ENCODE measurements at regions not wholly inside any gene's neighbourhood (a gene's known extent, or its start where the extent isn't known, plus 50 kb on each side); places are given as distances from the start of the nearest gene placed in this dataset.

GRCh38 chr2:183359867-183360266 is 235.6 kb downstream of the NUP35 start:
- H3K4me1 ChIP-seq (ENCODE audit: insufficient read depth, low read length): no peaks in the 10 kb centered on the region
- no peak for TF ChIP-seq CTCF (IDR thresholded peaks at IDR 0.05)
- no peaks in the 10 kb centered on the region for H3K36me3 ChIP-seq (ENCODE audit: insufficient read depth, low read length)
- CTCF ChIA-PET: no interaction called here
- H3K27me3 Mint-ChIP-seq: no peaks in the 10 kb centered on the region
- POLR2A ChIA-PET: no interaction called here
- no peak overlapping the region for H3K4me3 Mint-ChIP-seq
- no peaks in the 10 kb centered on the region for H3K27me3 ChIP-seq (ENCODE audit: control insufficient read depth in 1 of 2, insufficient read depth in 2 of 2, low read length in 2 of 2)
- H3K27ac ChIP-seq (ENCODE audit: low read depth in 1 of 2, low read length in 2 of 2): no peak overlapping the region
- intact Hi-C loops (cut with DNase I, micrococcal nuclease): no loop called here
- no peaks in the 10 kb centered on the region for H3K36me3 Mint-ChIP-seq (ENCODE audit: low read depth)
- H3K9me3 ChIP-seq (ENCODE audit: control insufficient read depth in 1 of 2, insufficient read depth in 1 of 2, low read length in 2 of 2): no peaks in the 10 kb centered on the region
- DNase-seq (no peak), ATAC-seq (ENCODE audit: poor library complexity) (no peak)
- H3K9me3 Mint-ChIP-seq: no peaks in the 10 kb centered on the region
- no peak overlapping the region for H3K27ac Mint-ChIP-seq
- no peaks in the 10 kb centered on the region for H3K4me1 Mint-ChIP-seq (ENCODE audit: low read depth)
- H3K4me3 ChIP-seq (ENCODE audit: low read length): no peak overlapping the region

GRCh38 chr2:183371545-183371944 is 247.3 kb downstream of the NUP35 start:
- ChIA-PET CTCF (no interaction called here), POLR2A (no interaction called here)
- ATAC-seq (ENCODE audit: poor library complexity): no peak
- Histone ChIP-seq H3K9me3 (ENCODE audit: control insufficient read depth in 1 of 2, insufficient read depth in 1 of 2, low read length in 2 of 2) (peaks cover 0 to 5% of the 10 kb centered on the region in 2 experiments), H3K27me3 (ENCODE audit: control insufficient read depth in 1 of 2, insufficient read depth in 2 of 2, low read length in 2 of 2) (no peaks in the 10 kb centered on the region), H3K36me3 (ENCODE audit: insufficient read depth, low read length) (no peaks in the 10 kb centered on the region), H3K4me3 (ENCODE audit: low read length) (no peak overlapping the region), H3K27ac (ENCODE audit: low read depth in 1 of 2, low read length in 2 of 2) (no peak overlapping the region), H3K4me1 (ENCODE audit: insufficient read depth, low read length) (no peaks in the 10 kb centered on the region)
- DNase-seq: no peak
- intact Hi-C loops (cut with DNase I, micrococcal nuclease): no loop called here
- Mint-ChIP-seq H3K9me3 (peaks cover 10% of the 10 kb centered on the region), H3K27me3 (no peaks in the 10 kb centered on the region), H3K4me1 (ENCODE audit: low read depth) (no peaks in the 10 kb centered on the region), H3K36me3 (ENCODE audit: low read depth) (no peaks in the 10 kb centered on the region), H3K27ac (no peak overlapping the region), H3K4me3 (no peak overlapping the region)
- no peak for TF ChIP-seq CTCF (IDR thresholded peaks at IDR 0.05)

GRCh38 chr2:183375821-183376220 is 251.6 kb downstream of the NUP35 start:
- CTCF ChIA-PET: no interaction called here
- POLR2A ChIA-PET: no interaction called here
- H3K4me3 Mint-ChIP-seq: no peak overlapping the region

More at GRCh38 chr2:183375821-183376220, 251.6 kb downstream of the NUP35 start:
- no peak overlapping the region for H3K4me3 ChIP-seq (ENCODE audit: low read length)
- no peaks in the 10 kb centered on the region for H3K4me1 ChIP-seq (ENCODE audit: insufficient read depth, low read length)
- H3K36me3 ChIP-seq (ENCODE audit: insufficient read depth, low read length): no peaks in the 10 kb centered on the region
- peaks cover 0 to 5% of the 10 kb centered on the region in 2 experiments for H3K9me3 ChIP-seq (ENCODE audit: control insufficient read depth in 1 of 2, insufficient read depth in 1 of 2, low read length in 2 of 2)
- Mint-ChIP-seq H3K27ac (no peak overlapping the region), H3K4me1 (ENCODE audit: low read depth) (no peaks in the 10 kb centered on the region), H3K9me3 (peaks cover 9% of the 10 kb centered on the region), H3K36me3 (ENCODE audit: low read depth) (no peaks in the 10 kb centered on the region), H3K27me3 (no peaks in the 10 kb centered on the region)
- intact Hi-C loops (cut with DNase I, micrococcal nuclease): no loop called here
- H3K27me3 ChIP-seq (ENCODE audit: control insufficient read depth in 1 of 2, insufficient read depth in 2 of 2, low read length in 2 of 2): no peaks in the 10 kb centered on the region
- no peak for ATAC-seq (ENCODE audit: poor library complexity)
- DNase-seq: no peak
- no peak for TF ChIP-seq CTCF (IDR thresholded peaks at IDR 0.05)
- no peak overlapping the region for H3K27ac ChIP-seq (ENCODE audit: low read depth in 1 of 2, low read length in 2 of 2)
